SH-SY5Y (cell line): ENCODE measurements at regions not wholly inside any gene's neighbourhood (a gene's known extent, or its start where the extent isn't known, plus 50 kb on each side); places are given as distances from the start of the nearest gene placed in this dataset.

Source experiments
- GATA2 ChIP-seq: IDR thresholded peaks from 2 replicates; pipeline ENCODE4 v1.6.1; 2011; ENCODE audit warnings: mild to moderate bottlenecking, low read depth, low read length
- GATA3 ChIP-seq: IDR thresholded peaks from 2 replicates; pipeline ENCODE4 v1.6.1; 2011; ENCODE audit warnings: low read depth, mild to moderate bottlenecking, low read length, moderate library complexity

DNA sequence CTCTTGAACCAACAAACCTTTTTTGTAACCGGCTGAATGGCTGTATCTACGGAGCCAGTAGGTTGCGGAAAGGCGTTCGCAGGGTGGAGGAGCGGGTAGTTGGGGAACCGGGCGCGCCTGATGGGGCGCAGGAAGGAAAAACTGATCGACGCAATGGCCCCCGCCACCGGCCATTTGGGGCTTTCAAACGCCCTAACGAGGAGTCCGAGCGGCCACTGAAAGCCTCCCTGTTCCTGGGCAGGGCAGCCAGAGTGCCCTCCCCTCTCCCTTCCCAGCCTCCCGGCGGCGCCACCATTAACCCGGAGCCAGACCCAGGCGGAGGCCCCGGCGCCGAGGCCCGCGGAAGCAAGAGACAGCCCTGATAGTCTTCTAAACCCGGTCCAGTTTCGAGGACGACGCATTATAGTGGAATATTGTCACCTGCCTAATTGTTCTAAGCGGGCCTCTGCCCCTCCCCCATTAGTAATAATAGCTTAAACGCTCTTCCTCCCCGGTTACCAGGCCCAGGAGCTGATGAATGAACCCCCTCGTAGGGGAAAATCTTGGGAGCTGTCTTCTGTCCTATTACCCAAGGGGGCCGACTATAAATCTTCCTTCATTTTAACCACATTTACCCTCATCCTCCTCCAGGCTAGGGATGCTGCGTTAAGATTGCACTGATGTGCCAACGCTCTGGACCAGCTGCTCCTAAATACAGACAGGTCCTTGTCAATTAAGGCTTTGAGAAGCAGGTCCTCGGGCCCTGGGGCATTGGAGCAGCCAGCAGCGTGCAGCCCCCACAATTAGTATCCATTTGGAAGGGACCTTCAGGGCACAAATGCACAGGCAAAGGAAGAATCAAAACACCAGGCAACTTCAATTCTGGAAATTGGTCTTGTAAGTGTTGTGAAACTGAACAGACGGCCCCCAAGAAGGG is 61.6 kb upstream of the TMEM33 start:
- peak; percentile 98 for TF ChIP-seq GATA2
- TF ChIP-seq GATA3: peak; percentile 95

DNA sequence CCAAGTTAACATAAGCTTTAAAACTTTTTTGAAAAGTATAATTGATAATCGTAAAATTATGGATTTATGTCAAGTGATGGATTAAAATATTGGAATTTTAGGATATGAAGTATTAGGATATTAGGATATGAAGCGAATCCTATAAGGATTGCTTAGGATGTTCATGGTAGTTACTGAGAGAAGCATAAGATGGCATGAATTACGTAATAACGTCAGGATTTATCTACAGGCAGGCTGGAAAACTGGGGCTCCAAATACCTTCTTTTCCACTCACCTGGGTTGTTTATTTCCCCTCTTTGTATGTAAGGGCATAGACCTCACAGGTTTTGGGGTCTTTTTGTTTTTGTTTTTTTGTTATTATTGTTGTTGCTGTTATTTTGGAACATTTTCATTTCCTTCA is 65.2 kb upstream of the TMEM33 start:
- no peak for TF ChIP-seq GATA3
- no peak for TF ChIP-seq GATA2

DNA sequence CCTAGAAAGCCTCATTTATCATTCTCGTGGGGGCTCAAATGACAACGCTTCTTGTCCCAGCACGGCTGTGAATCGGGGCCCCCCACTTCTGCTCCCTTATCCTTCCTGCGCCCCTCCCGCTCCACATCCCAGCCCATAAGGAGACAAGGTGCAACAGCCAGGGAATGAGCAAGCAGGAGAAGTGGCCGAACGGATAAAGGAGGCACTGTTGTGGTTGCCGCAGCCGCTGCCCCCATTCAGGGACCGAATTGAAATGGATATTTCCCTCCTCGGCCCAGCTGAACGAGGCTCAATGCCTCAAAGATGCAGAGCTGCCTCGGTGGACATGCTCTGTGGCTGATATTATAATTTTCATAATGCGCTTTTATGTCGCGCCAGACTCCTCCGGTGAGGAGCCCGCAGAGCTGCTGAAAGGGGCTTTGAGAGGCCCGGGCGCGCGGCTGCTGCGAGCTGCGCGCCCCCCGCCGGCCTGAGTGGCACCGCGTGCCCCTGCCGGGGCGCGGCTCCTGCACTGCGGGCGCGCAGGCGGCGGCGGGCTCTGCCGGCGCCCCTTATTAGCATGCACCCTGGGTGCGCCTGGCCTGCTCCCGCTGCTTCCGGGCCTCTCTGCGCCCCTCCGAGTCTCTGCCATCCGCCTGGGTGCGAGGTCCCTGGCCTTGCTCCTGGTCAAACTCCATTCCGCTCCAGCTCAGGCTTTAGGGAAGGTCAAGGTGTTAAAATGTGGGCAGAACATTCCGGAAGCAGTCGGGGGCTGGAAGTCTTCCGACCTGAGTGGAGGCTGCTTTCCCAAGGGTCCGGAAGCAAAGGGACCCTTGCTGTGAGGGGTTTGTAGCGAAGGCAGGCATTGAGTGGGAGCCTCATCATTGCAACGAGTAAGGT is 68.2 kb upstream of the TMEM33 start:
- TF ChIP-seq GATA2: no peak
- TF ChIP-seq GATA3: no peak

DNA sequence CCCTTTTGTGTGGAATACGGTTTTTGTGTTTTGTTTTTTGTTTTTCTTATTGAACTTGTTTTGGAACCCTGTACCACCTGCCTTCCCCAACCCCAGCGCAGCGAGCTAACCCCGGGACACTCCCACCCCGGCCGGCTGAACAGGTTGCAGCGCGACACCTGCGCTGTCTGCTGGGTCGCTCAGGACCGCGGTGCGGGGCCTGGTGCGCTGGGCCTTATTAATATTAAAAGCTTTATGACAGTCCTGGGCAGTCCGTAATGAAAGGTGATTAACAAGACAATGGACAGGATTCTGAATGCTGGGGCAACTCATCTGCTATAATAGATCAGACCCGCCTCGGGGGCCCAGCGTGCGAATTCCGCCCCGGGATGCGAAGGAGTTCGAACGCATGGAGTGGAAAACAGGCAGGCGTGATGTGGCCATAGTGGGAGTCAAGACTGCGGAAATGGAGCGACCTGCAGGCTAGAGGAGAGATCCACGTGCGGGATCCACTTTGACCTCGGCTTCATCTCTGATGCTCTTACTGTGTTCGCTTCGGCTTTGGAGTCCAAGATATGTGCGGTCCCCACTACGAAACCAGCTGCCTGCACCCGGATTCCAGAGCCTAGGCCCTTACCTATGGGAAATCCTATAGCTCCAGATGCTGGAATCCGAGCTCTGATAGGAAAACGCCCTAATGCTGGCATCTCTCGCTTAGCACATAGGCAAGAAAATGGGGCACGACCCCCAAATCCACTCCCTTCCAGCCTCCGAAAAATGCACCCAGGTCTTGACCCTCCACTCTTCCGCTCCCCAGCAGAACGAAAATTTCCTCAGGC is 69.0 kb upstream of the TMEM33 start:
- TF ChIP-seq GATA2: no peak
- TF ChIP-seq GATA3: no peak

DNA sequence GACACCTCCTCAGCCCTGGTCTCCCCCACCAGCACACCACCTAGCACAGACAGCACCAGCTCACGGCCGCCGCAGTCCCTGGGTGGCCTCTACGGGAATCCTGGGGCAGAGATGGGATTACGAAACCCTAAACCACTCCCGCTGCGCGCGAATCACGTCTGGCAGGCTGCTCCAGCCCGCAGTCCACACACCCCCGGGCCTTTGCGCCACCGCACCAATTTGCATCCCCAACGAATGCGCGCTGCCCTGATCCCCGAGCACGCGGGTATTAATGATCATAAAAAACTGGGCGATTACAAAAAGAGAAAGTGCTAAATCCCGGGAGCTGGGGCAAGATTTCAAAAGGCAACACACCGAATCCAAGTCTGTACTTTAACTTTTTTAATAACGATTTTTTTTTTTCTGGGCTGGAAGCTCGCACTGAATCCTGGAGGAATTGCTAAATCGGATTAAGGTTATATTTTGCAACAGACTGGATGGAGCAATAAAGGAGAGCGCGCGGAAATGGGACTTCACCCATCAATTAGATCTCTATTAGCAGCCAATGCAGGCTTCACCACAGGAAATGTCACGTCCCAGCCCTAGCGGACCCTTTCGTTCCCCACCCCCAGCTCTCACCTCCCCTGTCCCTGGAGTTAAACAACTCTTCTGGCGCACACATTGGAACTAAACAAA is 69.8 kb upstream of the TMEM33 start:
- TF ChIP-seq GATA3 (no peak), GATA2 (no peak)

DNA sequence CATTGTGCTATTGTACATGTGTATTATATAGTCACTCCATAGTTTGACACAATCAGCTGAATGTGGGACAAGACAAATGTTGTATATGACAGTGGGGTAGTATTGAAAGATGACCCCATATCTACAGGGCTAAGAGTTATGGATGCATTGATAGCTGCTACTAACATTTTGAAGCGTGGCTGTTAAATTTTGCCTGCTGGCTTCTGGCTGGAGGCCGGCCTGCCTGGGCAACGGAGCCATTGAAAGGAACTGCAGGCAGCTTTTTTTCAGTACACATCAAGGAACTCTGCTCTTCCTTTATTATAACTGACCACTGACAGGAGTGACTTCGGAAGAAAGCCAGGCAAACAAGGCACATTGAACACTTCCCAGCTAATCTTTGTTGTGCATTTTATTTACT is 76.1 kb upstream of the TMEM33 start:
- TF ChIP-seq GATA3: no peak
- no peak for TF ChIP-seq GATA2

DNA sequence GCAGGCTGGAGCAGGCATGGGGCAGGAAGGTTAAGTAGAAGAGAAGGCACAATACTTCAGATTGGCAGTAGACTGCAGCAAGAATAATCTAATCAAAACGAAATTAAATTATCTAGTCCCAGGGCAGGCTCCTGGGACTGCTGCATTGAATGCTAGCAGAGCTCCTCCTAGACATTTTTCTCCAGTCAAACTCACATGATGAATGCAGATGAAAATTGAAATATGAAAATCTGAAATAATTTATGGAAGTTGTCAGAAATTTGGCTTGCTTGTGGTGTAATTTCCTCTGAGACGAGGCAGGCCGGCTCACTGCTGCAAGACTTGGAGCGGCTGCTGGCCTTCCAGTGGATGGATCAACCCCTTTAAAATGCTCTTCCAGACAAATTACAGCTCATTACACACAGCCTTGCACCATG is 78.0 kb upstream of the TMEM33 start:
- TF ChIP-seq GATA3 (no peak), GATA2 (peak; percentile 56; the same call in 1 of the 2 replicates)

DNA sequence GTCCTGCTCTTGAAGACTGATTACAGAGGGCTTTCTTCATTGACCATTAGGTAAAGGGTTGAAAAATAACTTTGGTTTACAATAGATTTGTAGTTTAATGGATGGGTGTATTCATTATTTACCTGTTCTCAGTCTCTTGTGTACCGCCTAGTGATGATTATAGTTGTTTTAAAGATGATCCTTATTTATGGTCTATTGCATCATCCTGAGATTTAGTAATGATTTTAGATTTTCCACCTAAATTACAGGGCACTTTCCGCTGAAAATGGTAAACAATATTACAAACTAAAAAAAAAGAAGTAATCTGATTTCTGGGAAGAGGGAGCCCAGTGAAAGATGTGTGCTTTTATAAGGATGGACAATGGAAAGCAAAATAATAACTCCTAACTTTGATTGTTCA is 78.4 kb upstream of the TMEM33 start:
- TF ChIP-seq GATA2 (no peak), GATA3 (no peak)

DNA sequence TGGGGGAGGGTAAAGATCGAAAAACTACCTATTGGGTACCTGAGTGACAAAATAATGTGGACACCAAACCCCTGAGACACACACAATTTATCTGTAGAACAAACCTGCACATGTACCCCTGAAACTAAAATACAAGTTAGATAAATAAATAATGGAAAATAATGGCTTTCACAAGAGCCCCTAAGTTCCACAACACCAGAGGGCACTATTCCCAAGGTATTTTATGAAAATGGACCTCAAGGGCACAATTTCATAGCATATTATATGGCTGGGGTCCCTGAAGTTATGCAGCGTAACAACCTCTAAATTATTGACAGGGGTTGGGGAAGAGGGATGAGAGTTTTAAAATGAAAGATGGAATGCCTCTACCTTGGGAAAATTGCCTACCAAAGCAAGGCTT is 81.3 kb upstream of the TMEM33 start:
- TF ChIP-seq GATA3: no peak
- no peak for TF ChIP-seq GATA2

DNA sequence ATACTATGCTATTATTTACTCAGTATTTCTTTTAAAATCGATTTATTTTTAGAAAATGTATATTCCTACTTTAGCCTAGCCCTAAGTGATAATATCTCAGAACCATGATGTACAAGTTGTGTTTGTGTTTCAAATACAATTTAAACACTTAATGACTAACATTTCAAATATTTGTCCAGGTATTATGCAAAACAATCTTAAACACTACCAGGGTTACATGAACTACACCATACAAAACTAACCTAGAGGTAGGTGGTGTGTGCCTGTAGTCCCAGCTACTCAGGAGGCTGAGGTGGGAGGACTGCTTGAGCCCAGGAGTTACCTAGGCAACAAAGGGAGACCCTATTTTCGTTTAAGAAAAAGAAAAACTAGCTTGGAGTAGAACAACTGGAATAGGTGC is 83.0 kb upstream of the TMEM33 start:
- no peak for TF ChIP-seq GATA3
- no peak for TF ChIP-seq GATA2

DNA sequence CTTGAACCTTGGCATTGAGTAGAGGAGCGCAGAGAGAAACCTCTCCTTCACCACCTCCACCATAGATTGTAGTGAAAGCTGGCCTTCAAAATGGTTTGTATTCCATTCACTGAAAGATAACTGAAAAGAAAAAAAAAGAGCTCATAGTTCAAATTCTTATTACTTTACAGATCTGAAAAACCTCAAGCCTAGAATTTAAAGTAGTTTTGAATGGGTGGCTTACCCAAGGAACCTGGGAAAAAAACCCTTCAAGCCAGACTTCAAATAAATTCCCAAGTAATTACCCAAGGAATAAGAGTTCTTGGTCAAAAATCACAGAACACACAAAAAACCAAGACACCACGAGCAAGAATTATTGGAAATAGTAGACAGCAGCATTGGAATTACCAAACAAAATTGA is 83.6 kb upstream of the TMEM33 start:
- no peak for TF ChIP-seq GATA3
- TF ChIP-seq GATA2: no peak

DNA sequence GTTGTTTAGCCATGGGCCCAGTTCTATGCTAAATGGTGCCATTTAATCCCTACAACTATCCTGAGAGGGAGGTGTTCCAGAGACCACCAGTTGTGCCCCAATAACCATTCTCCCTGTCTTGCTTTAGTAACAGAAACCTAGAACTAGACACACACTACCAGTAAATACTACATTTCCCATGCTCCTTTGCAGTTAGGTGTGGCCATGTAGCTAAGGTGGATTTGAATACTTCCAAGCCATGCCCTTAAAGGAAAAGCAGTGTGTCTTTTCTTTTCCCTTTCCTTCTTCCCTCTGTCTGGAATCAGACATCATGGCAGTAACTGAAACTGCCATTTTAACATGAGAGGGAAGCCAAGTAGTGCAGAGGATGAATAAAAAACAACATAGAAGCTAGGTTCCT is 90.9 kb upstream of the TMEM33 start:
- TF ChIP-seq GATA2 (no peak), GATA3 (no peak)
